HG02884 (cell line): ENCODE measurements at regions not wholly inside any gene's neighbourhood (a gene's known extent, or its start where the extent isn't known, plus 50 kb on each side); places are given as distances from the start of the nearest gene placed in this dataset.

Source experiments
- ATAC-seq: cut with Tn5 transposase; IDR thresholded peaks from one replicate; pipeline ENCODE4 v1.9.1; 2021; ENCODE audit warnings: mild to moderate bottlenecking, moderate library complexity; ENCODE audit not compliant: unreplicated experiment

DNA sequence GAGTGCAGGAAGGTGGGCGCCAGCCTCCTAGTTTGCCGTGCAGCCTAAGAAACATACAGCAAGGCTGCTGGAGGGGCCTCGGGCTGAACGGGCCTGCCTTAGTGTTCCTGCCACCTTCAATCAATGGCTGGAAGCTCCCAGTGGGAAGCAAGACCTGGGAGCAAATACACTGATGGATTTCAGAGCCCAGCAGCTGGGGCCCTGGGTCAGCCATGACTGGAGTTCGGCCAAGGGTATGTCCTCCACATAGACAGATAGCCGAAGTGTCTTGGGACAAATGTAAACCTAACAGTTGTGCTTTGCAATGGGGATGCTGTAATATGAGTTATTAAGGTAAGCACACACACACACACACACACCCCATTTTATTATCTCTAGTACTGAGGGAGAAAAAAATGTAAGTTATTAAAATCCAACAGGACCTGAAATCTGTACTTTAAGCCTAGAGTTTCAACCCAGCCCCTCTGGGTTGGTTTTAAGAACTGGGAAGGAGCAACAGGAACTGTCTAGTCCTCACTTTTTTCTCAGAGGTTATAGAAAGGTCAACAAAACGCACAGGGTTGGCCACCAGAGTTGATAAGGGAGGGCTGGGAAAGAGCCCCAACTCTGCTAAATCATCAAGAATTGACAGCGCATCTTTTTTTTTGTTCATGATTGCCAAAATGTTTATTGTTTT is 50.0 kb upstream of the CELF2 start:
- ATAC-seq: no peak
